H9 (cell line): ENCODE measurements at regions not wholly inside any gene's neighbourhood (a gene's known extent, or its start where the extent isn't known, plus 50 kb on each side); places are given as distances from the start of the nearest gene placed in this dataset.
A peak's percentile ranks its signal among the peaks of the same experiment; 100 is the strongest.

ENCODE experiments used
- DNase-seq: peaks from one replicate; pipeline ENCODE4 v3.0.0-alpha.2; 2017
- H2AFZ ChIP-seq: one replicate; pipeline ENCODE4 v1.6.1; 2013; ENCODE audit warnings: mild to moderate bottlenecking, low read length, control low read depth, moderate library complexity
- H2AK5ac ChIP-seq: 2 replicates; pipeline ENCODE4 v1.6.1; 2013; ENCODE audit warnings: low read length, control low read depth, mixed read lengths; ENCODE audit not compliant: insufficient read length
- H2BK120ac ChIP-seq: one replicate; pipeline ENCODE4 v1.6.1; 2013; ENCODE audit warnings: low read depth, mild to moderate bottlenecking, low read length, control low read depth, inconsistent platforms; ENCODE audit not compliant: poor library complexity, severe bottlenecking
- H2BK12ac ChIP-seq: 2 replicates; pipeline ENCODE4 v1.6.1; 2013; ENCODE audit warnings: low read length, control low read depth, mixed read lengths, low read depth; ENCODE audit not compliant: insufficient read length
- H2BK15ac ChIP-seq: 2 replicates; pipeline ENCODE4 v1.6.1; 2013; ENCODE audit warnings: low read depth, low read length, control low read depth
- H2BK20ac ChIP-seq: one replicate; pipeline ENCODE4 v1.6.1; 2013; ENCODE audit warnings: low read depth, mild to moderate bottlenecking, low read length, control low read depth, inconsistent platforms; ENCODE audit not compliant: poor library complexity, severe bottlenecking
- H2BK5ac ChIP-seq: 2 replicates; pipeline ENCODE4 v1.6.1; 2013; ENCODE audit warnings: low read length, control low read depth, mixed read lengths; ENCODE audit not compliant: insufficient read length
- H3K14ac ChIP-seq: 2 replicates; pipeline ENCODE4 v1.6.1; 2013; ENCODE audit warnings: low read length, control low read depth; ENCODE audit not compliant: insufficient read depth
- H3K18ac ChIP-seq: 2 replicates; pipeline ENCODE4 v1.6.1; 2013; ENCODE audit warnings: low read depth, mild to moderate bottlenecking, mixed read lengths, low read length, control low read depth; ENCODE audit not compliant: insufficient read length
- H3K23ac ChIP-seq: 2 replicates; pipeline ENCODE4 v1.6.1; 2013; ENCODE audit warnings: low read length, control low read depth, mixed read lengths, low read depth; ENCODE audit not compliant: insufficient read length
- H3K23me2 ChIP-seq: 2 replicates; pipeline ENCODE4 v1.6.1; 2013; ENCODE audit warnings: low read depth, mild to moderate bottlenecking, mixed read lengths, low read length, control low read depth; ENCODE audit not compliant: insufficient read length, poor library complexity, severe bottlenecking
- H3K27ac ChIP-seq: 2 replicates; pipeline ENCODE4 v1.5.1; 2013; ENCODE audit warnings: low read length, control low read depth, mixed read lengths, low read depth; ENCODE audit not compliant: insufficient read length
- H3K27me3 ChIP-seq: 2 replicates; pipeline ENCODE4 v1.6.1; 2013; ENCODE audit warnings: low read length, control low read depth, inconsistent platforms; ENCODE audit not compliant: insufficient read depth
- H3K4ac ChIP-seq: 2 replicates; pipeline ENCODE4 v1.6.1; 2013; ENCODE audit warnings: low read depth, mild to moderate bottlenecking, control low read depth, inconsistent platforms, low read length, moderate library complexity
- H3K4me1 ChIP-seq: 2 replicates; pipeline ENCODE4 v1.6.1; 2013; ENCODE audit warnings: low read length, control low read depth, inconsistent platforms; ENCODE audit not compliant: insufficient read depth
- H3K4me2 ChIP-seq: 2 replicates; pipeline ENCODE4 v1.6.1; 2013; ENCODE audit warnings: low read length, control low read depth, mixed read lengths; ENCODE audit not compliant: insufficient read length, insufficient read depth
- H3K56ac ChIP-seq: 2 replicates; pipeline ENCODE4 v1.6.1; 2013; ENCODE audit warnings: low read depth, mild to moderate bottlenecking, mixed read lengths, low read length, control low read depth; ENCODE audit not compliant: insufficient read length
- H3K79me1 ChIP-seq: 2 replicates; pipeline ENCODE4 v1.6.1; 2013; ENCODE audit warnings: low read depth, mild to moderate bottlenecking, moderate library complexity, low read length, control low read depth, inconsistent platforms; ENCODE audit not compliant: insufficient read depth, poor library complexity, severe bottlenecking
- H3K79me2 ChIP-seq: 2 replicates; pipeline ENCODE4 v1.6.1; 2013; ENCODE audit warnings: low read length, control low read depth, inconsistent platforms; ENCODE audit not compliant: insufficient read depth
- H3K9ac ChIP-seq: 2 replicates; pipeline ENCODE4 v1.6.1; 2013; ENCODE audit warnings: low read length, control low read depth, mixed read lengths; ENCODE audit not compliant: insufficient read length; ENCODE audit errors: extremely low read depth
- H3K9me3 ChIP-seq: one replicate; pipeline ENCODE4 v1.6.1; 2013; ENCODE audit warnings: low read depth, low read length, inconsistent platforms; ENCODE audit not compliant: control insufficient read depth
- H3T11ph ChIP-seq: one replicate; pipeline ENCODE4 v1.6.1; 2013; ENCODE audit warnings: mild to moderate bottlenecking, low read length, control low read depth, inconsistent platforms
- H4K20me1 ChIP-seq: one replicate; pipeline ENCODE4 v1.6.1; 2013; ENCODE audit not compliant: control insufficient read depth, insufficient read length, insufficient read depth
- H4K5ac ChIP-seq: 2 replicates; pipeline ENCODE4 v1.6.1; 2013; ENCODE audit warnings: low read depth, mild to moderate bottlenecking, mixed read lengths, low read length, control low read depth; ENCODE audit not compliant: insufficient read length
- H4K8ac ChIP-seq: replicated peaks from 2 replicates; pipeline ENCODE4 v1.6.1; 2013; ENCODE audit warnings: low read length, control low read depth, mixed read lengths, low read depth; ENCODE audit not compliant: insufficient read length
- H4K91ac ChIP-seq: 2 replicates; pipeline ENCODE4 v1.6.1; 2013; ENCODE audit warnings: low read depth, mild to moderate bottlenecking, moderate library complexity, mixed read lengths, low read length, control low read depth; ENCODE audit not compliant: insufficient read length
- H3K27ac Mint-ChIP-seq, 3 experiments: 2 replicates in 2 of 3; 3 replicates in 1 of 3; pipeline ENCODE4 v1.8.0; 2020 to 2021; ENCODE audit warnings: mixed read lengths in 3 of 3, mild to moderate bottlenecking in 1 of 3, moderate library complexity in 1 of 3
- H3K27me3 Mint-ChIP-seq: 2 replicates; pipeline ENCODE4 v1.8.0; 2021; ENCODE audit warnings: low read depth, mild to moderate bottlenecking, moderate library complexity, mixed read lengths
- H3K36me3 Mint-ChIP-seq, 3 experiments: 2 replicates in 2 of 3; 3 replicates in 1 of 3; pipeline ENCODE4 v1.8.0; 2020 to 2021; ENCODE audit warnings: low read depth in 3 of 3, mixed read lengths in 3 of 3; ENCODE audit not compliant: insufficient read depth in 1 of 3
- H3K4me1 Mint-ChIP-seq, 2 experiments: 2 replicates each; pipeline ENCODE4 v1.8.0; 2020; ENCODE audit warnings: mixed read lengths in 2 of 2
- H3K4me3 Mint-ChIP-seq, 2 experiments: 2 replicates in 1 of 2; 3 replicates in 1 of 2; pipeline ENCODE4 v1.8.0; 2020 to 2021; ENCODE audit warnings: mild to moderate bottlenecking in 2 of 2, mixed read lengths in 2 of 2, moderate library complexity in 1 of 2
- H3K9me3 Mint-ChIP-seq, 2 experiments: 2 replicates in 1 of 2; 3 replicates in 1 of 2; pipeline ENCODE4 v1.8.0; 2020; ENCODE audit warnings: mild to moderate bottlenecking in 2 of 2, mixed read lengths in 2 of 2, moderate library complexity in 1 of 2
- WGBS: extraction: QIAGEN DNeasy Blood & Tissue Kit; methylation state at CpG from one replicate; pipeline ENCODE4 v1.1.7; 2013; ENCODE audit warnings: missing lambda C conversion rate, low lambda C conversion rate, mixed read lengths; ENCODE audit not compliant: insufficient read length; ENCODE audit errors: extremely low coverage; 5-methylcytosine and 5-hydroxymethylcytosine counted together
- TF ChIP-seq, protein P1 (sequence below): fragments of 200-600 bp; sonication (generic); conservative IDR thresholded peaks from 3 replicates; pipeline ENCODE4 v1.8.0; 2021; ENCODE audit warnings: antibody characterized with exemption, mild to moderate bottlenecking

GRCh38 chr1:40922969-40923368, 56.5 kb upstream of the CTPS1 start:
- Histone ChIP-seq H2BK20ac (no peak overlapping the region), H3K79me2 (no peaks in the 10 kb centered on the region), H3T11ph (no peak overlapping the region), H4K8ac (no peak overlapping the region), H3K23me2 (no peaks in the 10 kb centered on the region), H3K4me2 (no peak overlapping the region), H2BK5ac (no peak overlapping the region), H3K9ac (no peak overlapping the region), H3K27me3 (no peaks in the 10 kb centered on the region), H3K14ac (no peak overlapping the region; the same call in 1 of the 2 replicates), H4K5ac (no peak overlapping the region), H2AK5ac (no peak overlapping the region), H2BK12ac (no peak overlapping the region), H3K79me1 (no peaks in the 10 kb centered on the region), H2BK15ac (no peak overlapping the region), H2BK120ac (no peak overlapping the region), H3K4ac (no peak overlapping the region), H3K18ac (no peak overlapping the region), H2AFZ (no peak overlapping the region), H3K23ac (no peak overlapping the region), H3K4me1 (no peaks in the 10 kb centered on the region), H4K20me1 (no peaks in the 10 kb centered on the region), H3K56ac (no peak overlapping the region), H4K91ac (no peak overlapping the region), H3K27ac (no peak overlapping the region), H3K9me3 (no peaks in the 10 kb centered on the region)
- no peak overlapping the region for H3K4me3 Mint-ChIP-seq
- no peaks in the 10 kb centered on the region for H3K36me3 Mint-ChIP-seq
- TF ChIP-seq, protein P1, sequence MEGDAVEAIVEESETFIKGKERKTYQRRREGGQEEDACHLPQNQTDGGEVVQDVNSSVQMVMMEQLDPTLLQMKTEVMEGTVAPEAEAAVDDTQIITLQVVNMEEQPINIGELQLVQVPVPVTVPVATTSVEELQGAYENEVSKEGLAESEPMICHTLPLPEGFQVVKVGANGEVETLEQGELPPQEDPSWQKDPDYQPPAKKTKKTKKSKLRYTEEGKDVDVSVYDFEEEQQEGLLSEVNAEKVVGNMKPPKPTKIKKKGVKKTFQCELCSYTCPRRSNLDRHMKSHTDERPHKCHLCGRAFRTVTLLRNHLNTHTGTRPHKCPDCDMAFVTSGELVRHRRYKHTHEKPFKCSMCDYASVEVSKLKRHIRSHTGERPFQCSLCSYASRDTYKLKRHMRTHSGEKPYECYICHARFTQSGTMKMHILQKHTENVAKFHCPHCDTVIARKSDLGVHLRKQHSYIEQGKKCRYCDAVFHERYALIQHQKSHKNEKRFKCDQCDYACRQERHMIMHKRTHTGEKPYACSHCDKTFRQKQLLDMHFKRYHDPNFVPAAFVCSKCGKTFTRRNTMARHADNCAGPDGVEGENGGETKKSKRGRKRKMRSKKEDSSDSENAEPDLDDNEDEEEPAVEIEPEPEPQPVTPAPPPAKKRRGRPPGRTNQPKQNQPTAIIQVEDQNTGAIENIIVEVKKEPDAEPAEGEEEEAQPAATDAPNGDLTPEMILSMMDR: no peak
- H3K4me1 Mint-ChIP-seq: peaks cover 9% of the 10 kb centered on the region in 2 experiments
- H3K9me3 Mint-ChIP-seq: no peaks in the 10 kb centered on the region
- H3K27me3 Mint-ChIP-seq: peaks cover 3% of the 10 kb centered on the region; the same call in 1 of the 2 replicates
- H3K27ac Mint-ChIP-seq: no peak overlapping the region
- peak; percentile 44 for DNase-seq
- no CpG with 5 or more reads among the region's 11 CpGs for WGBS
